ENCODE measurements at regions not wholly inside any gene's neighbourhood (a gene's known extent, or its start where the extent isn't known, plus 50 kb on each side); places are given as distances from the start of the nearest gene placed in this dataset.

DNA sequence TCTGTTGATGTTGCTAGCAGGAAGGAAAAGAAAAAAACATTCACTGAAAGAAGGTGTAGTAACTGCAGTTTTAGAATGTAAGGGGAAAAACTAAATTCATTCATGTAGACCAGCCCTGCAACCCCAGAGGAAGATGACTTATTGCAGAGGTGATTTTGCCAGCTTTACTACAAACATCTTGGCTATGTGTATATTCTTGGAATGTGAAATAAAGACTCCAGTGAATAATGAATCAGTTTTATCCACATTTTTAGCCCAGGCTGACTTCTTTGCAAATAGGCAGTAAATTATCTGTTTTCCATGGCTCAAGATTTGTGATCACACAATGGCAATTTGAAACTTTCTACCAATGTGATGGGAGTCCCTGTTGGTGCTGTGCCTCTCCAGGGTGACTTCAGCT lies 206.1 kb upstream of the SETBP1 start:
- Histone ChIP-seq H3K4me3 (ENCODE audit: low read depth, low read length, poor library complexity, severe bottlenecking) (no peak overlapping the region), H3K36me3 (ENCODE audit: insufficient read depth, low read length, poor library complexity, severe bottlenecking) (no peaks in the 10 kb centered on the region), H3K27ac (ENCODE audit: low read depth, low read length, poor library complexity, severe bottlenecking) (no peak overlapping the region), H3K27me3 (replicated peaks; ENCODE audit: insufficient read depth, low read depth, low read length, poor library complexity) (peaks cover 4% of the 10 kb centered on the region), H3K4me1 (ENCODE audit: insufficient read depth, low read length, poor library complexity, severe bottlenecking) (no peaks in the 10 kb centered on the region), H3K9me3 (ENCODE audit: low read depth, low read length, poor library complexity, severe bottlenecking) (peaks cover 6% of the 10 kb centered on the region)
- no peak for TF ChIP-seq EZH2 (IDR thresholded peaks at IDR 0.05; ENCODE audit: borderline replicate concordance, low read depth, low read length, poor library complexity, severe bottlenecking)
- TF ChIP-seq CTCF (conservative IDR thresholded peaks at IDR 0.05; ENCODE audit: low read depth, low read length), result no peak
- CTCF ChIA-PET, result no interaction called here
- intact Hi-C loops (cut with micrococcal nuclease; ENCODE audit: unreplicated experiment), result no loop called here
- no TSS peak for BruUV-seq (replicated peaks)
- POLR2A ChIA-PET (ENCODE audit: low non-redundant PET), result interaction anchor here (0.6 kb wide), 1 partner anchor 152 kb away, joined by 3 read pairs; no protein-coding TSS in a partner anchor
- DNase-seq (ENCODE audit: low spot score), result no peak

DNA sequence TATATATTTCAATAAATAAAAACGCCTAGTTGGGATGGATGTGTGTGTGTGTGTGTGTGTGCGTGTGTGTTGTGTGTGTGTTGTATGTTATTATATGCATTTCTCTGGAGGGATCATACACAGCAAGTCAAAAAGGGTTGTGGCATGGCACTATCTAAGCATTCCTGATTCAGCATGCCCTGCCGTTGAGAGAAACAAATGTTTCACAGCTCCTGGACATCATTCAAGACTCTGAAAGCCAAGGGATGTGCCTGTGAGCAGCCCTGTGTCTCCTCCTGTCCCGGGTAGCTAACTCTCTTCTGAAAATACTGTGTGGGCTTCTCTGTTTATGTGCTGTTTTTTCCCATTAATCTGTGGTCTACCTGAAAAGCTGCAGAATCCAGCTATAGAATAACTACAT lies 197.9 kb upstream of the SETBP1 start:
- no peak for DNase-seq (ENCODE audit: low spot score)
- POLR2A ChIA-PET (ENCODE audit: low non-redundant PET), result no interaction called here
- no peaks in the 10 kb centered on the region for H3K4me1 ChIP-seq (ENCODE audit: insufficient read depth, low read length, poor library complexity, severe bottlenecking)
- BruUV-seq (replicated peaks), result no TSS peak
- CTCF ChIA-PET, result no interaction called here
- H3K36me3 ChIP-seq (ENCODE audit: insufficient read depth, low read length, poor library complexity, severe bottlenecking), result no peaks in the 10 kb centered on the region
- H3K27me3 ChIP-seq (replicated peaks; ENCODE audit: insufficient read depth, low read depth, low read length, poor library complexity), result no peaks in the 10 kb centered on the region
- H3K9me3 ChIP-seq (ENCODE audit: low read depth, low read length, poor library complexity, severe bottlenecking), result peaks cover 7% of the 10 kb centered on the region
- intact Hi-C loops (cut with micrococcal nuclease; ENCODE audit: unreplicated experiment), result no loop called here
- no peak overlapping the region for H3K4me3 ChIP-seq (ENCODE audit: low read depth, low read length, poor library complexity, severe bottlenecking)
- TF ChIP-seq EZH2 (IDR thresholded peaks at IDR 0.05; ENCODE audit: borderline replicate concordance, low read depth, low read length, poor library complexity, severe bottlenecking), result no peak
- no peak for TF ChIP-seq CTCF (conservative IDR thresholded peaks at IDR 0.05; ENCODE audit: low read depth, low read length)
- H3K27ac ChIP-seq (ENCODE audit: low read depth, low read length, poor library complexity, severe bottlenecking), result no peak overlapping the region

- ChIA-PET CTCF (no interaction called here), POLR2A (ENCODE audit: low non-redundant PET) (no interaction called here)
- Histone ChIP-seq H3K27ac (ENCODE audit: low read depth, low read length, poor library complexity, severe bottlenecking) (no peak overlapping the region), H3K9me3 (ENCODE audit: low read depth, low read length, poor library complexity, severe bottlenecking) (no peaks in the 10 kb centered on the region), H3K36me3 (ENCODE audit: insufficient read depth, low read length, poor library complexity, severe bottlenecking) (no peaks in the 10 kb centered on the region), H3K4me1 (ENCODE audit: insufficient read depth, low read length, poor library complexity, severe bottlenecking) (no peaks in the 10 kb centered on the region), H3K27me3 (replicated peaks; ENCODE audit: insufficient read depth, low read depth, low read length, poor library complexity) (no peaks in the 10 kb centered on the region), H3K4me3 (ENCODE audit: low read depth, low read length, poor library complexity, severe bottlenecking) (no peak overlapping the region)
- DNase-seq (ENCODE audit: low spot score), result no peak
- no TSS peak for BruUV-seq (replicated peaks)
- TF ChIP-seq CTCF (conservative IDR thresholded peaks at IDR 0.05; ENCODE audit: low read depth, low read length) (no peak), EZH2 (IDR thresholded peaks at IDR 0.05; ENCODE audit: borderline replicate concordance, low read depth, low read length, poor library complexity, severe bottlenecking) (no peak)
- intact Hi-C loops (cut with micrococcal nuclease; ENCODE audit: unreplicated experiment), result no loop called here
These were observed 185.5 kb upstream of the SETBP1 start for GRCh38 chr18:44495151-44495550.

All from A673 (cell line).